Activated naive CD8-positive, alpha-beta T cell treated with anti-CD3 and anti-CD28 coated beads for 36 hours (primary cell): ENCODE measurements at regions not wholly inside any gene's neighbourhood (a gene's known extent, or its start where the extent isn't known, plus 50 kb on each side); places are given as distances from the start of the nearest gene placed in this dataset.

ENCODE experiments used
- DNase-seq: peaks from one replicate; pipeline ENCODE4 v3.0.0; 2021
- H3K27ac Mint-ChIP-seq: one replicate; pipeline ENCODE4 v1.8.0; 2022; ENCODE audit warnings: mild to moderate bottlenecking, moderate library complexity, mixed read lengths
- H3K27me3 Mint-ChIP-seq: one replicate; pipeline ENCODE4 v1.8.0; 2022; ENCODE audit warnings: mild to moderate bottlenecking, mixed read lengths
- H3K36me3 Mint-ChIP-seq: one replicate; pipeline ENCODE4 v1.8.0; 2021; ENCODE audit warnings: mild to moderate bottlenecking, mixed read lengths
- H3K4me1 Mint-ChIP-seq: one replicate; pipeline ENCODE4 v1.8.0; 2021; ENCODE audit warnings: mixed read lengths
- H3K4me3 Mint-ChIP-seq: one replicate; pipeline ENCODE4 v1.8.0; 2022; ENCODE audit warnings: mild to moderate bottlenecking, moderate library complexity, mixed read lengths
- H3K9me3 Mint-ChIP-seq: one replicate; pipeline ENCODE4 v1.8.0; 2022; ENCODE audit warnings: mixed read lengths

- Mint-ChIP-seq H3K27ac (no peak overlapping the region), H3K36me3 (peaks cover under 1% of the 10 kb centered on the region), H3K9me3 (peaks cover 1% of the 10 kb centered on the region), H3K4me1 (no peaks in the 10 kb centered on the region), H3K27me3 (peaks cover 8% of the 10 kb centered on the region), H3K4me3 (no peak overlapping the region)
- no peak for DNase-seq
These were observed 157.4 kb downstream of the DHRS2 start for GRCh38 chr14:23793532-23793931.

DNA sequence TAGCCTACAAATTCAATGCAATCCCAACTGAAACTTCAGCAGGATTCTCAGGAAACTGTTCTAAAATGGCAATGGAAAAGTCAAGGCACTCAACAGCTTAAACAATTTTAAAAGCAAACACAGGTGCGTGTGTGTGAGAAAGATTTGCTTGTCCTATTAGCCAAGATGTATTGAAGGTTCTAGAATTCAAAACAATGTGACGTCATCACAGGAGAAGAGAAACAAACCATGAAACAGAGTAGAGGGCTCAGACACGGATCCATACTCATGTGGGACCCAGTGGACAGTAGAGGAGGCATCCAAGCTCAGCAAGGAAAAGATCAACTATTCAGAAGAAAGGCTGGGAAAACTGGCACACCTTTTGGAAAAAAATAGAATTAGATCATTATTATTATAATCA is 152.8 kb upstream of the DHRS4 start:
- Mint-ChIP-seq H3K4me3 (no peak overlapping the region), H3K27me3 (peaks cover 14% of the 10 kb centered on the region)

DNA sequence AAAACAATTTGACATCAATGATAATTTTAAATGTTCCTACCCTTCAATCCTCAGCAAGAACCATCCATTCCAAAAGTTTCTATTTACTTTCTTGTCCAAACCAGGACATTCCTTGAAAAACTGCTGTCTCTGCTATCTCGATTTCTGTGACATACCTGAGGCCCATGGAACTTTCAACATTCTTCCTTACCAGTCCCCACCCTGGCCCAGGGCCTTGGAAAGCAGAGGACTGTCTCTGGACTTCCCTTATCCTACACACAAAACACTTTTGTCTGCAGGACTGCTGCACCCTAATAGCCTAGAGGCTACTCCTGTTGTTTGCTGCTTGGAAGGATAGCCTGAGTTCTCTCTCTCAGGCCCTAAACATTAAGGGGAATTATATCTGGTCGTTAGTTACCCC is 151.8 kb upstream of the DHRS4 start:
- Mint-ChIP-seq H3K4me1 (no peaks in the 10 kb centered on the region), H3K9me3 (peaks cover 8% of the 10 kb centered on the region), H3K27me3 (peaks cover 14% of the 10 kb centered on the region), H3K4me3 (no peak overlapping the region), H3K36me3 (no peaks in the 10 kb centered on the region), H3K27ac (no peak overlapping the region)
- no peak for DNase-seq

More for the DNA sequence above, 152.8 kb upstream of the DHRS4 start:
- no peaks in the 10 kb centered on the region for H3K36me3 Mint-ChIP-seq
- H3K27ac Mint-ChIP-seq = no peak overlapping the region
- DNase-seq = no peak
- no peaks in the 10 kb centered on the region for H3K4me1 Mint-ChIP-seq
- H3K9me3 Mint-ChIP-seq = peaks cover 8% of the 10 kb centered on the region

DNA sequence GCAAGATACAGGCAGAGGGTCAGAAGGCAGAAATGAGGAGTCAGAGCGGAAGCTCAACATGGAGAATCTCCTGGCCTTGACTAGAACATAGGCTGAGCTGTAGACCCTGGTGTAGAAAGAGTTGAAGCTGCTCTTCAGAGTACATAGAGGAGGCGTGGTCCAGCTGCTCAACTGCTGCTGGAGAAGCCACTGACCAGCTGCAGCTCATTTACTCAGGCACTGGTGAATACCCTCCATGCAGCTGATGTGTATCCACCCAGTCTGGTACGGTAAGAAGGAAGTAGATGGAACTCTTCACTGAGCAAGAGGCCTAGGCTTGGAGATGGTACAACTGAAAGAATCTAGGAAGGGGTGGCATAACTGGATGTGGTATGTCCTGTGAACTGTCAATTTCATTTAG is 148.8 kb upstream of the DHRS4 start:
- Mint-ChIP-seq H3K27me3 (peaks cover 8% of the 10 kb centered on the region), H3K27ac (no peak overlapping the region), H3K9me3 (peaks cover 8% of the 10 kb centered on the region), H3K4me3 (no peak overlapping the region), H3K4me1 (no peaks in the 10 kb centered on the region), H3K36me3 (no peaks in the 10 kb centered on the region)
- DNase-seq = no peak

DNA sequence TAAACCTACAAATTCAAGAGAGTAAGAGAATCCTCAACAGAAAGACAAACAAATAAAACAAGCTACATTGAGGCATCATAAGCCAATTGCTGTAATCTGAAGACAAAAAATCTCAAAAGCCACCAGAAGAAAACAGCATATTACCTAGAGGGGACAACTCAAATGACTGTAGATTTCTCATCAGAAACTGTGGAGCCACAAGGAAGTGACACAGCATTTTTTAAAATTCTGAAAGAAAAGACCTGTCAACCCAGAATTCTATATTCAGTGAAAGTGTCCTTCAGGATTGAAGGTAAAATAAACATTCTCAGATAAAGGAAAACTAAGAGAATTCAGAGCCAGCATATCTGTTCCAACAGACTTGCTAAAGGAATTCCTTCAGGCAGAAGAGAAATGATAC is 147.8 kb upstream of the DHRS4 start:
- no peaks in the 10 kb centered on the region for H3K4me1 Mint-ChIP-seq
- H3K4me3 Mint-ChIP-seq = no peak overlapping the region
- no peak for DNase-seq
- H3K36me3 Mint-ChIP-seq = no peaks in the 10 kb centered on the region
- H3K27me3 Mint-ChIP-seq = peaks cover 3% of the 10 kb centered on the region
- no peak overlapping the region for H3K27ac Mint-ChIP-seq
- peaks cover 8% of the 10 kb centered on the region for H3K9me3 Mint-ChIP-seq

DNA sequence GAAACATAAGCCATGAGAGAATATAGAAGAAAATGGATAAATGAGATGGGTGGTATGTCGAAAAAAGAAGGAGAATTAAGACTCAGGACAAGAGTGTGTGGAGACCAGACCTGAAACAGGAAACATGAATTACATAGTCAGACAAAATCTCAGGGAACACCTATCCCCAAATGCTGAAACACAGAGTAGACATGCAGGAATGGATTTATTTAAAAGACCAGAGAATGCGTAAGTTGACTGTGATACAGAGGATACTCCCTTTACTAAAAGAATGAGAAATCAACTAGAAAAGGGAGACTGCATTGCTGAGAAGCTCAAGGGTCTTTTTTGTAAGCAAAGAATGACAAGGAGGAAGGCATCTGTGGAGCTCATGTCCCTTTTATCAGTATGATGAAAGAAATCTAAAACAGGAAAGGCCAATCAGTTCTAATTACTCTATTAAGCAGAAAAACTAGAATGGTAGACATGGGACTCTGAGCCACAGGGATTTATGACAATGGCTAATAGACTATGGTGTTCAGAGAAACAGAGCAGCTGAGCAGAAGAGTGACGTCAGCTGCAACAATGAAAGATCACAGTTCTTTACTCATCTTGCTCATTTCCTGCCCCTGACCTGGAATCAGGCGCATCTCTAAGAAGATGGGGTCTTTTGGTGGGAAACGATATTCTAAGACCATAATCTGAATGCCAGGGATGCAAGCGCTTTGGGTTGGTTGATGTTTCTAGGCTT is 138.9 kb upstream of the DHRS4 start:
- Mint-ChIP-seq H3K36me3 (no peaks in the 10 kb centered on the region), H3K4me3 (no peak overlapping the region), H3K9me3 (peaks cover 9% of the 10 kb centered on the region), H3K27ac (no peak overlapping the region), H3K27me3 (no peaks in the 10 kb centered on the region), H3K4me1 (no peaks in the 10 kb centered on the region)
- no peak for DNase-seq

DNA sequence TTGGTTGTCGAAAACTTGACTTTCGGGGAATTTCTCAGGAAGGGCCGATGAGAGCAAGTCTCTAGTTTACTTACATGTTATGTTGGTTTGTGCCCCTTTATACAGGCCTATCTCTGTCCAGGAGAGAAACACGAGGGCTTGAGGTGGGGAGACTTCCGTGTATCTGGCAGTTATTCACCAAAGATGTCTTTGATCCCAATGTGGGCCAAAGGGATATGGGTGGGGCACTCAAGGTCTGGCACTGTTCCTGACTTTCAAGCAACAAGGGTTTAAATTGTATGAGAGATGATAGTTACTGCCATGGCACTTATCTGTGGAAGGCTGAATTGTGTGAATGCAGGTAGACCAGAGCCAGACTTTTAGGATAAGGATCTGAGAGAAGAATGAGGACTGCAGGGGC is 137.2 kb upstream of the DHRS4 start:
- no peak for DNase-seq
- Mint-ChIP-seq H3K4me1 (no peaks in the 10 kb centered on the region), H3K9me3 (peaks cover 9% of the 10 kb centered on the region), H3K27ac (no peak overlapping the region), H3K27me3 (no peaks in the 10 kb centered on the region), H3K36me3 (no peaks in the 10 kb centered on the region), H3K4me3 (no peak overlapping the region)

DNA sequence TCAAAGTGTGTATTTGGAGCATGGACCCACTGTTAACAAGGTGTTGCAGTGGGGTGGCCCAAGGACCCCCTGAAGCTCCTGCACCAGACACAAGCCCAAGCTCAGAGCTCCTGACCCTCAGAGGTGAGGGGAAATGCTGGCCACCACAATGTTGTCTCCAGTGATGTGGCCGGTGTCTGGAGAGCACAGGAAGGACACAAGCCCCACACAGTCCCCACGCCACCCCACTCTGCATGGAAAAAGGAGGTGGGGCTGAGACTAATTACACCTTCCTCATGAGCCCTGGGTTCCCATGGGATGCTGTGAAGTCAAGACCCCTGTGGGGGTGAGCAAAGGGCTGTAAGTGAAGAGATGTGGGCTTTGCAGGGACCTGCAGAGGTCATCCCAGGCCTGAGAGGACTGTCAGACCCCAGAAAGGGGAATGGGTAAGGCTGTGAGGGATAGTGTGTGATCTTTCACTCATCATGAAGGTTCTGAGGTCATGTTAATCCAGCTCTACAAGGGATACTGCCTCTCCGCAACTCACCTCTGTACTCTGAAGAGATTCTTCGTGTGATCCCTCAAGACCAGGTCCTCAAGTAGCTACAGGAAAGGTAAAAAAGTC is 136.3 kb upstream of the DHRS4 start:
- Mint-ChIP-seq H3K27ac (no peak overlapping the region), H3K4me1 (no peaks in the 10 kb centered on the region), H3K9me3 (peaks cover 9% of the 10 kb centered on the region)

DNA sequence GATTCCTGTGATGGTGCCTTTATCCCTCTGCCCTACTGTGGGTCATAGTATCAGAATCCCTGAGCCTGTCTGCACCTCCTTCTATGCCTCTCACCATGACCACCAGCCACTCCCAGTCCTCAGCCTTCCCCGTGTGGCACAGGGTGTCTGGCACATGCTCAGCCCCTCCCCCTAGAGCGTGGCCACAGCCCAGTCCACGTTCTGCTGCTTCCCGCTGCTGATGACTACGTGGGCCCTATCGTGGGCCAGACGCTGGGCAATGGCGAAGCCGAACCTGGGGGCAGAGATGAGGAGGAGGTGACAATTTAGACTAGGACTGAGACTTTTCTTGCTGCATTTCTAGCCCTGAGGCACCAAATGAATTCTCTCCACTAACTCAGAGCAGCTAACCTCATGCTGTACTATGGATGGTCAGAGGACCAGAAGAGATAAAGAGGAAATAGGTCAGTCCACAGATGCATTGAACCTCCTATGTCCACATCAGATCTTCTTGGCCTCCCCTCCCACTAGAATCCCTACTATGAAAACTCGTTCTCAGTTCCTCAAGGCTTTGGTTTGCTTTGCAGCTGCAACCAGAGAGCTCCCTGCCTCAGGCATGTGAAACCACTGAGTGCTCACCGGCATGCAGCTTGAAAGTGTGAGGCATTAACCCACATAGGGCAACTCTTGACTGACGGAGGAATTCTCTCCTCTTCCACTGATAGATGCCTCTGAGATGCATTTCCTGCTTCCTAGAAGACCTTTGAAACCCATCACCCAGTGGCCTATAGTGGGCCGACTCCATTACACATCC is 126.3 kb upstream of the DHRS4 start:
- Mint-ChIP-seq H3K4me1 (peaks cover 5% of the 10 kb centered on the region), H3K9me3 (no peaks in the 10 kb centered on the region), H3K27me3 (no peaks in the 10 kb centered on the region), H3K27ac (no peak overlapping the region), H3K36me3 (no peaks in the 10 kb centered on the region), H3K4me3 (no peak overlapping the region)
- DNase-seq = no peak

More for the DNA sequence above, 136.3 kb upstream of the DHRS4 start:
- no peak for DNase-seq
- no peaks in the 10 kb centered on the region for H3K36me3 Mint-ChIP-seq
- no peak overlapping the region for H3K4me3 Mint-ChIP-seq
- no peaks in the 10 kb centered on the region for H3K27me3 Mint-ChIP-seq

- no peaks in the 10 kb centered on the region for H3K27me3 Mint-ChIP-seq
- peaks cover 6% of the 10 kb centered on the region for H3K4me1 Mint-ChIP-seq
- no peak overlapping the region for H3K4me3 Mint-ChIP-seq
- DNase-seq = no peak
- no peaks in the 10 kb centered on the region for H3K36me3 Mint-ChIP-seq
- H3K27ac Mint-ChIP-seq = no peak overlapping the region
- H3K9me3 Mint-ChIP-seq = no peaks in the 10 kb centered on the region
These were observed 125.6 kb upstream of the DHRS4 start for GRCh38 chr14:23828001-23828400.

- H3K9me3 Mint-ChIP-seq = no peaks in the 10 kb centered on the region
- no peak for DNase-seq
- H3K4me1 Mint-ChIP-seq = peaks cover 6% of the 10 kb centered on the region
- no peak overlapping the region for H3K4me3 Mint-ChIP-seq
- no peak overlapping the region for H3K27ac Mint-ChIP-seq
- H3K36me3 Mint-ChIP-seq = no peaks in the 10 kb centered on the region
- no peaks in the 10 kb centered on the region for H3K27me3 Mint-ChIP-seq
These were observed 125.0 kb upstream of the DHRS4 start for GRCh38 chr14:23828616-23829015.

DNA sequence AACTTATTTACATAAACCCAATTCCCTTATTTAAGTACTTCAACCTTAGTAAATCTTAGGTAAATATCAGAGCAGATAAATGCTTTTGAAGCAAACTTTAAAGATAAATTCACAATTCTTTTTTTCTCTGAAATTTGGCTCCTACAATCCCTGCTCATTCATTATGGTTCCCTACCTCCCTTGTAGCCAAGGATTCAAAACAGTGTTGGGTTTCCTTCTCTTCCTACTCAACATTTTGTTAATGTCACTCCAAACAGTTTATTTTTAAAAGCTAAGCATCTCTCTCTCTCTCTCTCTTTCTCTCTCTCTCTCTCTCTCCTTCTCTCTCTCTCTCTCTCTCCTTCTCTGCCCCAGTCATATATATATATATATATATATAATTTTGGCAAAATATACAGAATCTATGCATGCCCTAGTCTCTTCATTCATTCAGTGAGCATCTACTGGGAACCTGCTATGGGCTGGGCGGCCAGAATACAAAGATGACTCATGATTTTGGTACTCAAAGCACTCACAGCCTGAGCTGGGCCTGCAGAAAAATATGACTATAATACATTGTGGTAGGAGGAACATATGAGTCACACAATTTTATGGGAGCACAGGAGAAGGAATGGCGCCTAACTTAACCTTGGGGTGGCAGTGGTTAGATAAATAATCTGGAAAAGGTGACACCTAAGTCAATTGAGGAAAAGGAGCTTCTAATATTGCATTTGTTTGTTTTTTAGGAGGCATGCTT is 123.7 kb upstream of the DHRS4 start:
- no peaks in the 10 kb centered on the region for H3K9me3 Mint-ChIP-seq
- no peaks in the 10 kb centered on the region for H3K27me3 Mint-ChIP-seq
- H3K4me1 Mint-ChIP-seq = peaks cover 6% of the 10 kb centered on the region
- H3K36me3 Mint-ChIP-seq = no peaks in the 10 kb centered on the region
- H3K4me3 Mint-ChIP-seq = no peak overlapping the region
- DNase-seq = no peak
- no peak overlapping the region for H3K27ac Mint-ChIP-seq

GRCh38 chr14:23831596-23831995 is 122.0 kb upstream of the DHRS4 start:
- H3K27ac Mint-ChIP-seq = no peak overlapping the region
- H3K27me3 Mint-ChIP-seq = no peaks in the 10 kb centered on the region
- H3K4me3 Mint-ChIP-seq = no peak overlapping the region
- no peaks in the 10 kb centered on the region for H3K9me3 Mint-ChIP-seq
- H3K36me3 Mint-ChIP-seq = no peaks in the 10 kb centered on the region
- H3K4me1 Mint-ChIP-seq = peaks cover 6% of the 10 kb centered on the region
- DNase-seq = peak; percentile 8

DNA sequence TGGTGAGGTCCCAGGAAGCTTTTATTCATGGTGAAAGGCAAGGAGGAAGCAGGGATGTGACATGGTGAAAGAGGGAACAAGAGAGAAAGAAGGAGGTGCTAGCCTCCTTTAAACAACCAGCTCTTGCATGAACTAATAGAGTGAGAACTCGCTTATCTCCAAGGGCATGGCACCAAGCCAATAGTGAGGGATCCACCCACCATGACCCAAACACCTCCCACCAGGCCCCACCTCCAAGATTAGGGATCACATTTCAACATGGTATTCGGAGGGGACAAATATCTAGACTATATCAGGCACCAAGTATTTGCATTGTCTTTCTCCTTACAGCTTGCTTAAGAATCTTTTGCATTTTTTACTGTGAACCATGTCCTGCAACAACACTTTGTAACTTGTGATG is 91.9 kb upstream of the DHRS4 start:
- no peak overlapping the region for H3K27ac Mint-ChIP-seq
- no peaks in the 10 kb centered on the region for H3K4me1 Mint-ChIP-seq
- DNase-seq = no peak
- no peak overlapping the region for H3K4me3 Mint-ChIP-seq
- no peaks in the 10 kb centered on the region for H3K9me3 Mint-ChIP-seq
- peaks cover 4% of the 10 kb centered on the region for H3K27me3 Mint-ChIP-seq
- H3K36me3 Mint-ChIP-seq = no peaks in the 10 kb centered on the region

DNA sequence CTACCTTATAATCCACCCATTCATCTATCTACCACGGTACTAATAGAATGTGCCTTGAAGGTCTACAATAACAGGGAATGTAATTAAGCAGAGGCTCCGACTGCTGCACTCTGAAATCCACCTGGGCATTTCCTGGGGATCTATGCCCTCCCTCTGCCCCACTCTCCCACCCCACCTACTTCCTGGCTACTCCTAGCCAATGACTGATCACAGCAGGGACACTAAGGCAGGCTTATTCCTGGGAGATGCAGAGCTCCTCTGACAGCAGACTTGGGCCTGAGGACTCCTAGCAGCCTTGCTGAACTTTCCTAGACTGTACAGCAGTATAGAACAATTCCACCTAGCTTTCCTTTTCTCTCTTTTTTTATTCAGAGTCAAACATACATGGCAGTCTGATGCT is 91.1 kb upstream of the DHRS4 start:
- Mint-ChIP-seq H3K27me3 (no peaks in the 10 kb centered on the region), H3K4me1 (no peaks in the 10 kb centered on the region), H3K36me3 (no peaks in the 10 kb centered on the region), H3K9me3 (no peaks in the 10 kb centered on the region), H3K4me3 (no peak overlapping the region), H3K27ac (no peak overlapping the region)
- DNase-seq = no peak
